Activated CD8-positive, alpha-beta memory T cell treated with anti-CD3 and anti-CD28 coated beads, Interleukin-2, amount 50 U/mL, for 48 hours (primary cell): ENCODE measurements at regions not wholly inside any gene's neighbourhood (a gene's known extent, or its start where the extent isn't known, plus 50 kb on each side); places are given as distances from the start of the nearest gene placed in this dataset.

Experiments
- DNase-seq: peaks from one replicate; pipeline ENCODE4 v3.0.0-alpha.2; 2020

DNA sequence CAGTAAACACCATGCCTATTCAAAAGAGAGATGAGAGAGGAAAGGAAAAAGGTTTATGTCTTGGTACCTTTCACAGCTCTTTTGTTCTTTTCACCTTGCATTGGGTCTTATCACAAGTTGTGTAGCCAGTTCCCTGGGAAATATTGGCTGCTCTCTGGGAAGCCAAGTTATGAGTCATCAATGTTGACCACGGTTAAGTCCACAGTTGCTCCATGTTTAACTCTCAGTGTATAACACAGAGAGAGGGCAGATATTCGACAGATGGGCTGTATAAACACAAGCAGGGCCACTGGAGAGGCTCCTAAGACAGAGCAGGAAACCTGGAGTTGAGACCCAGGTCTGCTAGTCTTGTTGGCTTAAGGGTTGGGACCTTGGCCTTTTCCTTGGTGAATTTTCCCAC, 718.6 kb downstream of the QKI start:
- no peak for DNase-seq

DNA sequence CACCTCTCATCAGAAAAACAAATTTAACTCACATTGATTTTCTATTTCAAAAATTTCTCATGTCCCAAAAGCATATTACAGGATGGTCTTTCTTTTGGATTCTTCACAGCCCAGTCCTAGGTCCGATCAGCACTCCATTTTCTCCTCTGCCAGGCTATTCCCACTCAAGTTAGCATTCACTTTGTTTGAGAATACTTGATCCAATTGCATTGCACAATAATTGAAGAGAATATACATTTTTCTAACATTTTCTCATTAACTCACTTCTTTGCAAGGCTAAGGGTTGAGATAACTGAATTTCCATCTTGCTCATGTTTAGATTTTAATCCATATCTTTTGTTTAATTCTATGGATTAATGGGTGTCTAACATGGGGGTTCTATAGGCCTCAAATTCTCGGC, 716.1 kb downstream of the QKI start:
- no peak for DNase-seq

DNA sequence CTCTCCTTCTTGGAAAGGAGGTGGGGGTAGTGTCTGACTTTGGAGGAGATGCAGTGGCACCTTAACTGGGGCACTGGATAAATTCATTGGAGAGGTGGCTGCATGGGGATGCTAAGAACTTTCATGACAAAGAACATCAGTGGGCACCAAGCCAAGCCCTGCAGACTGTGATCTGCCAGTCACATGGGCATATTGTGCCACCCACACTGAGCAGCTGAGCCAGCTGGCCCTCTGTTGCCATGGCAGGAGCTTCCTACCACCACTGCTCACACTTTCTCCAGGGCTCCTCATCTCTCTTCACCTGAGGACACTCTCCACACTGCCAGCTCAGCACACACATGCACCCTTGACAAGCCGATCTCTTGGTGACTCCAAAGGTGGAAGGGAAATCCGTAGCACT, 715.6 kb downstream of the QKI start:
- DNase-seq: no peak

DNA sequence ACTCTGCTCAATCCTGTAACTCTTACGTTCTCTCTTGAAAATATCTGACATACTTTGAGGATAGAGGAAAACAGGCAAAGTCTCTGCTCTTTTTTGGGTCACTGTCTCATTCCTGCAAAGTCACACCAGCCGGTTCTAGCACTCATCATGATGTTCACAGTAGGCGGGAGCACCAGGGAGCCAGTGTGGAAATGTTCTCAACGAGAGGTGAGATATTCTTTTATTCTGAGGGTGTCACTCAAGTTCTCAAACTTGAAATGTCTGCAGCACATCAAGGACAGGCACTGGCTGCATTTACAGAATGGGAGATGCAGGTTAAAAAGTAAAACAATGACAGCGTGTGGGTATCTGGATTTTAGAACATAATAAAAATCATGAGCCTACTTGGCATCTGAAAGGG, 714.7 kb downstream of the QKI start:
- DNase-seq: no peak

DNA sequence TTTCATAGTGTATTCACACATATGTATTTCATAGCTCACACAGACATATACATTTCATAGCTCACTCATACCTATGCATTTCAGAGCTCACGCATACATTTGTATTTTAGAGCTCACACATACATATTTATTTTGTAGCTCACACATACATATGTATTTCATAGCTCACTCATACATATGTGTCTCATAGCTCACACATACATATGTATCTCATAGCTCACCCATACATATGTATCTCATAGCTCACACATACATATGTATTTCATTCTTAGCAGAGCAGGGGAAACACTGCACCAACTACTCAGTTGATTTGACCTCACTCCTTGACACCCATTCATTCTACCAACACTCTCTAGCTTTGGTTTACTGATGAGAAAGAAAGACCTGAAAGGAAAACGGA, 713.6 kb downstream of the QKI start:
- no peak for DNase-seq

DNA sequence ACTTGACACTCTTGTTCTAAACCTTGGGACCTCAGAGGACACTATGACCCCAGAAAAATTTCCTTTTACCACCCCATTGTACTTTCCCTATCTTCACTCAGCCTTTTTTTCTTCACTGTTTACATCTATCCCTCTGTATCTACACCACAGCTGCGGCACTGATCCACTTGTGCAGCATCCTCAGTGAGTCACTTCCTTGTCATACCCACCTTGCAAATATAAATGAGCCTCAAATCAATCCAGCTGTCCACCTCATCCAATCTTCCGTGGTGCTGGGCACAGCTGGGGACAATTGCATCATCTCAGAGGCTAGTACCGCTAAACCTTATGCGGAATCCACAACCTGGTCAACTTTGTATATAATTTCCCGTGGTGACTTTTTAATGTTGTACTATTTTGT, 710.5 kb downstream of the QKI start:
- no peak for DNase-seq

DNA sequence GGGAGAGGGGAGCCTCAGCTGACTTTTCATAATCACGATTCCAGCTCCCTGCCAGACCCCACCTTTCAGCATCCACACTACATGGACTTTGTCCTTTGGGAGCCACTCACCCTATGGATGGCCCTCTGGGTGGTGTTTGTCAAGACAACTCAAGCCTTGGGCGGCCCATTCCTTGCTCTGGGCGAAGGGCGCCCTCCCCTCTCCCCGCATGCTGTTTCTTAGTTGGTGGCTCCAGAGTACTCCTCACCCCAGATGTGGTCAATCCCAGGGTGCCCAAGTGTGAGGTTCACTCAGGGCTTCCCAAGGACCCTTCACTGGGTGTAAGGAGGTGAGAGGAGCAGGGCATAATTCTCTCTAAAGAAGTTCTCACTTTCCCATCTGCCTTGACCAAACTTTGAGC, 710.0 kb downstream of the QKI start:
- DNase-seq: no peak

DNA sequence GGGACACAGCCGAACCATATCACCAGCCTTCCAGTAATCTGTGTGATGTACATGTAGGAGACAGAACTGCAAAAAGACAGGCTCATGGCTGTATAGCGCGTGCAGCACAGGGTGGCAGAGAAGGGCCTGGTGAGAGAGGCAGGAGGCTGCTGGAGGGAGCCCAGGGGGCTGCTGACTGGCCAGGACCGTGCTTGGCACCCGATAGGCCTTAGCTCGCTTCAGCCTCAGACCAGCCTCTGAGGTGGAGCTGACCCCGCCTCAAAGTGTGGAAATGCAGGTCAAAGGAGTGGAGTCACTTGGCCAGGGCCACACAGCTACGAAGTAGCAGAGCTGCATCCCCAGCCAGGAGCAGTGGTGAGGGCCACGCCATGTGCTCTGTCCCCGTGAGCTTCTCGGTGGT, 707.6 kb downstream of the QKI start:
- DNase-seq: no peak

DNA sequence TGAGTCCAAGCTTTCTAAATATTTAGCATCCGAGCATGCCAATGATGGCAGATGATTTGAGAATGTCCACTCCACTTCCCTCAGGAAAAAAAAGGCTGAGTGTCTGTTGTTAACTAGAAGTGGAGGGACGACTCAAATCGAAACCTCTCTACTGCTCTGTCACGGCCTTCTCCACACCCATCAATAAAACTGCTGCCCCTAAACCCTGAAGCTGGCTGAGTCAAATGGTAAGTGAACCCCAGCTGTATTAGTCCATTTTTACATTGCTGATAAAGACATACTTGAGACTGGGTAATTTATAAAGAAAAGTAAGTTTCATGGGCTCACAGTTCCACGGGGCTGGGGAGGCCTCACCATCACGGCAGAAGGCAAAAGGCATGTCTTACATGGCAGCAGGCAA, 707.0 kb downstream of the QKI start:
- no peak for DNase-seq

DNA sequence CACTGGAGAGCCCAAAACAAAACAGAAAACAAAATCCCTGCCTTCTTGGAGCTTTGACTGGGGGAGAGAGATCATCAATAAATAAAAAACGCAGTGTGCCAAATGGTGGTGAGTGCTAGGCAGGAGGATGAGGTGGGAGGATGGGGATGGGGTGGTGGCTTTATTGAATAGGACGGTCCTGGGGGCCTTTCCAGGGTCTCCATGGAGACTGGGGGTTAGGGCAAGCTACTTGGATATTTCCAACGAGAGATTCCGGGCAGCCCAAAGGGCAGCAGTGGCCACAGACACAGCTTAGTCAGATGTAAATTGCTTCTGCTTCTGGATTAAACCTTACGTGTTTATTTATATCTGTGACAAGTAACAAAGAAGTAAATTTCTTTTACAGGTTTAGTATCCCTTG, 700.1 kb downstream of the QKI start:
- no peak for DNase-seq

DNA sequence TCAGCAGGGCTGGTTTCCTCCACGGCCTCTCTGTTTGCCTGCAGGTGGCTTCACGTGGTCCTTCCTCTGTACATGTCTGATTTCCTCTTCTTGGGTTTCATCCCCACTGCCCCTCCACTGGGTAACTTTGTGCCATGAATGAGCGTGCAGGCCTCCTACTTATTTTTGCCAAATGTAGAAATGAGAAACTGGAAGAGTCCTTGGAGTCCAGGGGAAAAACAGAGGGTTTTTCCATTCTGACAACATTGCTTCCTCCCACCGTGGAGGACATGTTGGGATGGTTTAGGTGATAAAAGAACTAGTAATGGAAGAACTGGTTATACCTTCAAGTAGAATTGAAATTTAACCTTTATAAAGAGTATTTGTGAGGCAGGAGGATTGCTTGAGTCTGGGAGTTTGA, 699.5 kb downstream of the QKI start:
- no peak for DNase-seq

DNA sequence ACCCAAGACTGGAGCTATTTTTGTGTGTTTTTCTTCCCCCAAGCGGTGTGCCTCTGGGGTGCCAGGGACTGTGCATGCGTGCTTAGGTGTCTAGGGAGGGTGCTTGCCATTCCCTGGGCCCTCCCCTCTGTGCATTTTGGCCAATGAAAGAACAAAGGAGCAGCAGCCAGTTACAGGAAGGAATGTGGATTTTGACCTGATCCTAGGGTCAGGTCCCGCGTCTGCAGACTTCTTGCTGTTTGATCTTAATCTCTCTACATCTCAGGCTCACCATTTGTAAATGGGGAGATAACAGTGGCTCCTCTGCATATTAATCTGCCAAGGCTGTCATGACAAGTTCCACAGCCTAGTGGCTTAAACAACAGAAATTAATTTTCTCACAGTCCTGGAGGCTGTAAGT, 699.1 kb downstream of the QKI start:
- no peak for DNase-seq

DNA sequence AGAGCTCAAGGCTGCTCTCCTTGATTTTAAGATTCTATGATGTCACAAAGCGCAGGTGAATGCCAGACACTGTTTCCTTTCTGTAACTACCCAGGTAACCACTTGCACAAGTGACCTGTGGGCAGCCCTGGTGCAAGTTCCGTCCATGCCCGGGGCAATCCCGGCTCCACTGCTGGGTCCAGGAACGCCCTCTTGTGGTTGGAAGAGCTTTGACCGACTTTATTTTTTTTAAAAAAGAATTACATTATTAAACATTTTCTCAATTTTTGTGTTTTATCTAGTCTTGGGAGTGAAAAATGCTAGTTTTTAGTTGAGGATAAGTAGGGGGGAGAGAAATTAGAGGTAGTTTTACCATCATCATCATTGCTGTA, 695.2 kb downstream of the QKI start:
- no peak for DNase-seq

DNA sequence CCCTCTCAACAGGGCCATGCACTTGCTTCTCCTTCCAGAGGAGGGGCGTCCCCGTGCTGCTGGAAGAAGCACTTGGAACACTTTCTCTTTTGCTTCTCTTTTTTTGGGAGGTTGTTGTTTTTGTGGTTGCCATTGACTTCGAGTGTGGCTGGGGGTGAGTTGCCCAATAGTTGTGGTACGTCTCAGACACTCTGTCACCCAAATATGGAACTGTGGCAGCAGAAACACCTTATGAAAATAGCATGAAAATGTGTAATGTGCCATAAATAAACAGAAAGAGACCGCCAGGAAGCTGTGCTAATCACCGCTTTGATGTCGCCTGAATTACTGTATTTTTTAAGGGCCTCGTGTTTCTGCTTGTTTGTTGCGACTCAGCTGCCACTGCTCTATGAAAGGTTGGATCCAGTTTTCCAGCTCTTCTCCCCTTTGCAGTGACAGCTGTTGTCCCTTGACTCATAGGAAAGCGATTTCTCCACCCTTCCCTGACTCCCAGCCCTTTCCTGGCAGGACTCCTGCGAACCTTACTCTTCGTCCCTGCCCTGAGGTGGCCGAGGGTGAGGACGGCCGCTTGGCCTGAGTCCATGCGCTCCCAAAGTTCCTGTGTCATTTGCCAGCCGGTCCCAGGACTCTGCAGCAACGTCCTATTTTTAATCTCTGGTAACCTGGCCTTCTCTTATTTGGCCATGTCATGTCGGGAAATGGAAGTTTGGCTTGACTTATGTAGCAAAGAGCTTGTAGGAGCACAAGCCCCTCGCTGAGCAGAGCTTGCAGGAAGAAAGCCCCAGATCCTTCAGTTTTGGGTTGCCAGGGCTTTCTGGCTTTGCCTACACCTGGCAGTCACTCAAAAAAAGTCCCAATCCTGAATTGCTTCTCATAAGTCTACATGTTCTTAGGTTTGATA, 694.6 kb downstream of the QKI start:
- DNase-seq: no peak

DNA sequence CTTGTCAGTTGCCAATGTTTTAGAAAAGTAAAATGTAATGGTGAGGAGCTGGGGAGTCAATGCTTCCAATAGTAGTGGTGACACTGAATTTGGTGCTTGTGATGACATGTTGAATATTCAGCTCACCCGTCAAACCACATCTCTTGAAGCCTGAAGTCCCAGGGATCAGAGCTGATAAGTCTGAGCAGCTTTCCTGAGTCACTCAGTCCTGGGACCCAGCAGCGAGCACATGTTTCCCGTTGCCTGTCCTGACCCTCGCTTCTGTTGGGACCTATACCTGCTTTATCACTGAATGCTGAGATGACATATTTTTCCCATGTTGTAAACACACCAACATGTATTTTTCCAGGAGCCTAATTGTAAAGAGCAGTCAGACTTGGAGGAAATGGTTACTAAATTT, 693.6 kb downstream of the QKI start:
- no peak for DNase-seq

DNA sequence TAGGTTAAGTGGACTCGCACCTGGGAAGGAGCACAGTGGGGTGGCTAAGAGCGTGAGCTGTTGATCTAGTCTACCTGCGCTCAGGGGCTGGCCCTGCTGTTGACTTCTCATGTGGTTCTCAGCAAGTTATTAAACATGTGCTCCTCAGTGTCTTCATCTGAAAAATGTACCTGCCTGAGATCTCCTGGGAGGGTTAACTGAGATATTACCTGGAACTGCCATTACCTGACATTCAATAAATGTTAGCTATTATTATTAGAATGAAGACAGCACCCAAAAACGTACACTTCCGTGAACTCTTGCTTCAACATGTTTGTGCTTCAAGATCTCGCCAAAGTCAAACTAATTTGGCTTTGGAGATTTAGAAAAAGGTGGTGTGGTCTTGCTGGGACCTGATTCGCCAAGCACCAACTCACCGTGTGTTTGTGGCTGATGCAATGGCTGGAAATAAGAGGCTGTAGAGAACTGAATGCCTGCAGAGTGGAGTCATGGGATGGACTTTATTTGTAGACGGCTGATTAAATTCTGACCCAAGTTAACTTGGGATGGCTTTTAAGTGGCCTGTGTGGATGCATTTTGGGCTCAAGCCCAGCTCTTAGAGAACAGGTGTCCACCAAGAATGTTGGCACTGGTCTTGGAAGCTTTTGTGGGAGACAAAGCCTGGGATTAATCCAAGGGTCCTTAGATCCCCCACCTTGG, 692.9 kb downstream of the QKI start:
- DNase-seq: no peak

DNA sequence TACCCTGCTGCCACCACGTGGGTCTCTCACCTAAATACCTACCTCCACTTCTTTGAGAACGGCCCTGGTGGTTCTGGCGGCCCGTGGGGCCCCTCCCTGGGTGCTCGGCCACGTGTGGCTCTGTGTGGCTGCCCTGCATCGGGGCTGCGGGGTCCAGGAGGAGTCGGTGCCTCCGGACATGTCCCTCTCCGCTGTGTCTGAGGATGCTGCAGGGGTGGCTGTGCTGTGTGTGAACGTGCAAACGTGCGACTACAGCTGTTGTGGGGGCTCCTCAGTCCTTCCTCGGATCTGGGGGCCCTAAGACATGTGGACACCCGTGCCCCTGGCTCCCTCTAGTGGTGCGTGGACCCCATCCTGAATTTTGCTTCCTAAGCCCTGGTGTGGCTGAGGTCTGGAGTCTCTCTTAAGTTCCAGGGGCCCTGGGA, 691.8 kb downstream of the QKI start:
- no peak for DNase-seq

DNA sequence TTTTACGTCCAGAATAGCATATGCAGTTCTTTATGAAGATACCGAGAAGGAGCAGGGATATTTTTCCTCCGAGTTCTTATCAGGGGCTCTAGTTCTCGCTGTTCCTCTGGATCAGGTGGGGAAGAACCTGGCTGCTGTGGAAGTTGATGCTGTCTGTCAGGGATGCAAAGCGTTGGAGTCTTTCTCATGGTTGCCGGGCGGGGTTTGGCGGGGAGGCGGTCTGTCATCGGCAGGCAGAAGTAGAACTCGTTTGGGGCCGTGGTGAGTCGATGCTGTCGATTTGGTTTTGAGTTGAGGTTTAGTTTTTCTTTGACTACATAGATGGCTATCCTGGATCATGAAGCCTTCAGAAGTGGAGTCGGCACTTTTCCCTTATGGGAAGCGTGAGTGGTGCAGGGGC, 691.2 kb downstream of the QKI start:
- no peak for DNase-seq

DNA sequence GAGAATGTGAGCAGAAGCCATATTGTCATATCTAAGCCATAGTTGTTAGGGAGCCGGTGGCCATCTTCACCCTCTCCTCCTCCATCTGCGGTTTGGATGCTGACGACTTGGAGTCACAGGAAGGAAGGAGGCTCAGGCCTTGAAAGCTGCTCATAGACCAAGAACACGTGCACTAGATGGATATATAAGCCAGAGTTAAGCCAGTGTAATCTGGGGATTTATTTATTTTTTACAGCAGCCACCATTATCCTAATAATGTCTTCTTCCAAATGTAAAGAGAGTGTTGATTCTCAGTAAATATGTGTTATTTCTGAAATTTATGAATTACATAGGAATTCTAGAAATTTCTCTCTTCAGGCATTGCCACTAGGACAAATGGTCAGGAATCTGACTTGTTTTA, 689.9 kb downstream of the QKI start:
- no peak for DNase-seq

DNA sequence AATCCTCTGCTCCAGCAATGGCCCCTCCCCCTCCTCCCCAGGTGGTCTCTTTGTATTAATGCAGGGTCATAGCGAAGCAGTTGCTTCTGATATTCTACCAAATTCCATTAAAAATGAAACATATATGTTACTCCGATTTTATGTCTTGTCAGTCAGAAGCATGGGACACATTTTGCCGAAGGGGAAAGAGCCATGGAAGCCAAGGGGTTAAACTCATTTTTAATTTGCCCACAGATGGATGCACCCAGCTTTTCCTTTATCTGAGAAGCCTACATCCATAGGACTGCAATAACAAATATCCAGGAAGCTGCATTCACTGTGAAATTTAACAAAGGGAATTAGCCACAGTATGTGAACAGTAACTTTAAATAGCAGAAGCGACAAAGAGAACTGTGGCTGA, 688.2 kb downstream of the QKI start:
- DNase-seq: no peak

DNA sequence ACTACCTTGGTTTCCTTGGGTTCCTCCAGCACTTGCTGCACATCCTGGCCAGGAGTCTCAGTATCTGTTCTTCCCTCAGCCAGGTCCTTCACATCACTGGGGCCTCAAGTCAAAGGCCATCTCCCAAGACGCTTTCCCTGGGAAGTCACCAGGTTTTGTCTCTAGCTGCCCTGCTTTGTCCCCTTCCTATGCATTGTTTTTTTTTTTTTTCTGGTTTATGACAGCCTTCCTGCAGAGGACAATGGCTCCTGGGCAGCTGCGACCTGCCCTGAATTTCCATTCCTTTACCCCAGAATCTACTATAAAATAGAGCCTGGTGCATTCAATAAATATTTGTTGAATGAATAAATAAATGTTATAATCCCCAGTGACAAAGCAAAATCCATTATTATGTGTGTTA, 687.3 kb downstream of the QKI start:
- no peak for DNase-seq

DNA sequence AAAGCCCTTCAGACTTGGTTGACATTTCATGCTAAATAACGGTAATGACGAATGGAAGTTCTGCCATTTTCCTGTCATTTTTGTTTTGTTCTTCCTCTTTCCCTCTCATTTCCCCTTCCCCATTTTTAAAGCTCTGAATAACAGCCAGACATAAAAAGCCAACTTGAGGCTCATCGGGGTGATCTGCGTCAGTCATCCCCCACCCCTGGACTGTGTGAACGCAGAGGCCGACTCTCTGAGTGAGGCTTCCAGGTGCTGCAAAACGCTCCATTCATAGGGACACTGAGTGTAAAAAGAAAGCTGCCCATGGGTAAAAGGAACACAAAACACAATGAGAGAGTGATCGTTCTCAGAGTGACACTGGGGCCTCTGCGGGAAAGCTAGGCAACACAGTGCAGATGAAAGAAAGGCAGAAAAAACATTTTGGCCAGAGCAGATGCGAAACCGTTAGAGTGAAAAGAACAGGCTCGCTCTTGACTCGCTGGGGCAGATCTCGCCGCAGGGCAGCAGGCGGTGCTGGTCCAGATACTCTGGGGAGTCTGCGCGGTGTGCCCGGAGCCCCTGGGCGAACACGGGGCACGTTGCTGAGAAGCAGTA, 684.8 kb downstream of the QKI start:
- no peak for DNase-seq

DNA sequence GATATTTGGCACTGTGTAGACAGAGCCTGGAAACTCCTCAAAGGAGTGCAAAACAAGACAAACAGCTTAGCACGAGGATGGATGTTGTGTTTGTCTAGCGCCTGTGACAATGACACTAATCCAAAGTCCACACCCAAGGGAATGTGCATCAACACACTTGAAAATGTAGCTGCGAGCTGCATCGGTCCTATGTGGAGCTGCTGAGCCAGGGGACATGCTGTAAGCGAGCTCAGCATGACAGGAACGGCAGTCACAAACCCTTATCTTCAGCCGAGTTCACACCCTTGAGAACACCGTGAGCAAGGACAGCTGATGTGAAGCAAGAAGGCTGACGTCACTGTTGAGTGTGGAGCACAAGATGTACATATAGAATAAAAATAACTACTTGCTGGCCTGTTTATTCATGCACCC, 684.3 kb downstream of the QKI start:
- DNase-seq: no peak
